ENCODE measurements at regions not wholly inside any gene's neighbourhood (a gene's known extent, or its start where the extent isn't known, plus 50 kb on each side); places are given as distances from the start of the nearest gene placed in this dataset.
A peak's percentile ranks its signal among the peaks of the same experiment; 100 is the strongest.

DNA sequence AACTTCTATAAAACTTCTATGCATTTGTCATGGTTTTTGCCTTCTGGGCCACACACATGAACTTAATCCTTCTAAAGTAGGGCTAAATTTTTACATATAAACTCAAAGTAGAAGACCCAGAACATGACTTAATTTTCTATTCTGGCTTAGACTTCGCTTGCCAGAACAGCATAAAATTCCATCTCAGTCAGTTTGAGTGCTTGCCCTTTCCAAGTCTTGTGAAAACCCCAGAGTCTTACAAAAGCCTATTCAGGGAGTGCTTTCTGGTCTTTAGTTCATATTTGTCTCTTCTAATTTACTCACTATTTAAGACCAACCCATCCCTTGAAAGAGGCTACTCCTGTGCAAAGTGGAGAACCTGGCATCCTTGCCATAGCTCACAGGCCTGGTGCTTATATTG, 201.6 kb upstream of the MEOX2 start:
- intact Hi-C loops (cut with DNase I), result loop anchor here in 1 of 10 donors (5.0 kb wide), 2 partner anchors 36 to 121 kb away; no protein-coding TSS in a partner anchor
- DNase-seq, result no peak
- Histone ChIP-seq H3K27ac (no peak overlapping the region), H3K9me3 (no peaks in the 10 kb centered on the region), H3K27me3 (no peaks in the 10 kb centered on the region), H3K36me3 (no peaks in the 10 kb centered on the region), H3K4me3 (no peak overlapping the region), H3K4me1 (peaks cover 0 to 9% (median 0%) of the 10 kb centered on the region in 12 donors)
- WGBS, 4 donors, result 71 to 95% (median 87%) methylated on average over 1 of the region's 1 CpG
- no peak for TF ChIP-seq POLR2A (IDR thresholded peaks at IDR 0.05)
- no peak for TF ChIP-seq CTCF (IDR thresholded peaks at IDR 0.05)
- no peak for ATAC-seq

DNA sequence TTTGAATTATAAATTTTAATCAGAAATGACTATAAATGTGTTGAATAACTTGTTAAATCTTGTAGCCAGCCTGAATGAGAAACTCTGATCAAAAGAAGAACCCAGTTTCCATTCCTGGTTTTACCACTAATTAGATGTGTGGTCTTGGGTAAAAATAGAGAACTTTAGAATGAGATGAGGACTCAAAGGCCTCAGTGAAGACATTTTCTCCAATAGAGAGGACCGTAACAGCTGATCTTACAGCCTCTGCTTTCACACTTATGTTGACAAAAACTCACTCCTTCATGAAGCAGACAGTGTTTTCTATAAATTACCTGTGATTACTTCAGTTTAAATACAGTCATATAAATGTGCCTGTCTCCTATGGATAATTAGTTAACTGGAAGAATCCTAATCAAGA, 200.1 kb upstream of the MEOX2 start:
- DNase-seq (no peak), ATAC-seq (no peak)
- no peak overlapping the region for H3K27ac ChIP-seq
- WGBS, 4 donors, result 90 to 100% (median 95%) methylated on average over 1 of the region's 1 CpG
- no peaks in the 10 kb centered on the region for H3K36me3 ChIP-seq
- TF ChIP-seq POLR2A (IDR thresholded peaks at IDR 0.05), result no peak
- TF ChIP-seq CTCF (IDR thresholded peaks at IDR 0.05), result no peak
- no peaks in the 10 kb centered on the region for H3K27me3 ChIP-seq
- H3K9me3 ChIP-seq, result peaks cover 0 to 7% (median 0%) of the 10 kb centered on the region in 12 donors
- H3K4me1 ChIP-seq, result peaks cover 0 to 9% (median 0%) of the 10 kb centered on the region in 12 donors
- intact Hi-C loops (cut with DNase I), result loop anchor here in 1 of 10 donors (5.0 kb wide), 2 partner anchors 34 to 119 kb away; no protein-coding TSS in a partner anchor
- H3K4me3 ChIP-seq, result no peak overlapping the region

DNA sequence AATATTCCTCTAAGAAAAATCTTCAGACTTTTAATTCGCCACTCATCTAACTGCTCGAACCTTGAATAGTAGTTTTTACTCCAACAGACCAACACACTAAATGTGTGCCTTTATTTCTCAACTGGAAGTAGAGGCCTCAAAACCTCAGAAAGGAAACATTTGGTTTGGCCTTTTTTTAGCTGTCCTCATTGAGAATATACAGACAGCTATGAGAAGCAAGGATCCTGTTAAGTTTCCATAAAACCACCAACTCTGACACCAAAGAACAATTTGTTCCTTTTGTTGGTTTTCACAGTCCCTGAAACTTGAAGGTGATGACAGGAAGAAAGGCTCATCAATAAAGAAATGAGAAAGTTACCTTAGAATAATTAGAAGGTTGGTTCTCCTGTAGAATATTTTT, 199.2 kb upstream of the MEOX2 start:
- intact Hi-C loops (cut with DNase I), result loop anchor here in 1 of 10 donors (5.0 kb wide), 2 partner anchors 33 to 118 kb away; no protein-coding TSS in a partner anchor
- DNase-seq, result no peak
- H3K4me3 ChIP-seq, result no peak overlapping the region
- 84 to 98% (median 93%) methylated on average over 2 of the region's 2 CpGs for WGBS, 4 donors
- no peak for ATAC-seq
- no peak overlapping the region for H3K27ac ChIP-seq
- TF ChIP-seq POLR2A (IDR thresholded peaks at IDR 0.05) (no peak), CTCF (IDR thresholded peaks at IDR 0.05) (no peak)
- H3K36me3 ChIP-seq, result no peaks in the 10 kb centered on the region
- H3K4me1 ChIP-seq, result peaks cover 0 to 9% (median 0%) of the 10 kb centered on the region in 12 donors
- H3K9me3 ChIP-seq, result peaks cover 0 to 14% (median 2%) of the 10 kb centered on the region in 12 donors
- no peaks in the 10 kb centered on the region for H3K27me3 ChIP-seq

GRCh38 chr7:15874774-15875173, 188.3 kb upstream of the MEOX2 start:
- no peaks in the 10 kb centered on the region for H3K27me3 ChIP-seq
- no peak overlapping the region for H3K4me3 ChIP-seq
- H3K9me3 ChIP-seq, result peaks cover 0 to 6% (median 0%) of the 10 kb centered on the region in 12 donors
- peak overlapping the region in 4 of 12 donors; percentile 11 to 57 (median 22) for H3K27ac ChIP-seq
- H3K4me1 ChIP-seq, result peaks cover 0 to 15% (median 0%) of the 10 kb centered on the region in 12 donors
- ATAC-seq, result peak in 1 of 4 donors; percentile 45
- TF ChIP-seq POLR2A (IDR thresholded peaks at IDR 0.05), result no peak
- no peak for TF ChIP-seq CTCF (IDR thresholded peaks at IDR 0.05)
- intact Hi-C loops (cut with DNase I), result no loop called here
- no peaks in the 10 kb centered on the region for H3K36me3 ChIP-seq
- no peak for DNase-seq
